Caco-2 (cell line): ENCODE measurements at regions not wholly inside any gene's neighbourhood (a gene's known extent, or its start where the extent isn't known, plus 50 kb on each side); places are given as distances from the start of the nearest gene placed in this dataset.

Source experiments
- BruUV-seq: library from RNA; stranded (reverse); fragments of 400-500 nt; replicated peaks from 2 replicates; lab custom pipeline; 2021; lab: Mats Ljungman, UMichigan
- CTCF ChIA-PET: fragments of 300-600 bp; sonication (Branson Sonifier 250); formaldehyde crosslinking; loops from one replicate; lab custom pipeline; 2022; ENCODE audit warnings: antibody characterized with exemption; lab: Charles Lee
- POLR2A ChIA-PET: fragments of 300-600 bp; sonication (Branson Sonifier 250); formaldehyde crosslinking; loops from one replicate; lab custom pipeline; 2022; ENCODE audit warnings: antibody characterized with exemption; lab: Charles Lee
- DNase-seq, 2 experiments: peaks; one replicate each; pipeline versions ENCODE4 v3.0.0 to v3.0.0-alpha.2; 2020 to 2022
- H3K27me3 ChIP-seq: replicated peaks from 2 replicates; pipeline ENCODE4 v1.6.0; 2011; ENCODE audit warnings: low read length; ENCODE audit not compliant: control insufficient read depth, insufficient read depth
- H3K36me3 ChIP-seq: 2 replicates; pipeline ENCODE4 v1.5.1; 2011; ENCODE audit warnings: low read length; ENCODE audit not compliant: control insufficient read depth, insufficient read depth
- H3K4me1 ChIP-seq: fragments of 250-450 bp; sonication (Bioruptor Pico); 2 replicates; pipeline ENCODE4 v1.5.1; 2020; ENCODE audit warnings: mild to moderate bottlenecking
- H3K4me3 ChIP-seq: 2 replicates; pipeline ENCODE4 v1.5.1; 2011; ENCODE audit warnings: low read depth, mild to moderate bottlenecking, control low read depth, low read length
- H3K9me3 ChIP-seq: fragments of 250-450 bp; sonication (Bioruptor Pico); 2 replicates; pipeline ENCODE4 v1.5.1; 2020; ENCODE audit warnings: mild to moderate bottlenecking, moderate library complexity
- H3K27ac Mint-ChIP-seq: one replicate; pipeline ENCODE4 v1.8.0; 2022; ENCODE audit warnings: mixed read lengths; ENCODE audit not compliant: unreplicated experiment
- H3K27me3 Mint-ChIP-seq: one replicate; pipeline ENCODE4 v1.8.0; 2022; ENCODE audit warnings: mixed read lengths; ENCODE audit not compliant: insufficient read depth, unreplicated experiment
- H3K36me3 Mint-ChIP-seq: one replicate; pipeline ENCODE4 v1.8.0; 2022; ENCODE audit warnings: mild to moderate bottlenecking, mixed read lengths; ENCODE audit not compliant: insufficient read depth, unreplicated experiment
- H3K4me1 Mint-ChIP-seq: one replicate; pipeline ENCODE4 v1.8.0; 2022; ENCODE audit warnings: low read depth, mixed read lengths; ENCODE audit not compliant: unreplicated experiment
- H3K4me3 Mint-ChIP-seq: one replicate; pipeline ENCODE4 v1.8.0; 2022; ENCODE audit warnings: mild to moderate bottlenecking, moderate library complexity, mixed read lengths; ENCODE audit not compliant: unreplicated experiment
- H3K9me3 Mint-ChIP-seq: one replicate; pipeline ENCODE4 v1.8.0; 2022; ENCODE audit warnings: mixed read lengths; ENCODE audit not compliant: unreplicated experiment
- CTCF ChIP-seq, 2 experiments: fragments of 200-600 bp in 1 of 2; IDR thresholded peaks; 1 replicate in 1 of 2; 2 replicates in 1 of 2; pipeline versions ENCODE4 v1.5.1 to v1.8.0; 2011 to 2022; ENCODE audit warnings: antibody characterized with exemption in 1 of 2, control low read depth in 1 of 2, inconsistent platforms in 1 of 2, low read depth in 1 of 2, low read length in 1 of 2, mild to moderate bottlenecking in 1 of 2, moderate library complexity in 1 of 2; ENCODE audit not compliant: insufficient read depth in 1 of 2, severe bottlenecking in 1 of 2, unreplicated experiment in 1 of 2
- intact Hi-C: fragments of 100-400 bp; cut with micrococcal nuclease; formaldehyde crosslinking; loops from one replicate; pipeline ENCODE4 v1.10.0; 2022; ENCODE audit not compliant: unreplicated experiment

GRCh38 chr14:53549956-53550355 is 396.8 kb upstream of the DDHD1 start:
- no peak overlapping the region for H3K4me3 Mint-ChIP-seq
- no peak for TF ChIP-seq CTCF (IDR thresholded peaks at IDR 0.05; ENCODE audit: insufficient read depth in 1 of 2, low read depth in 1 of 2, low read length in 1 of 2, severe bottlenecking in 1 of 2, unreplicated experiment in 1 of 2)
- no peaks in the 10 kb centered on the region for H3K27me3 ChIP-seq
- no peaks in the 10 kb centered on the region for H3K36me3 ChIP-seq
- peaks cover 24% of the 10 kb centered on the region for H3K4me1 Mint-ChIP-seq
- no peaks in the 10 kb centered on the region for H3K9me3 Mint-ChIP-seq
- intact Hi-C loops = no loop called here
- no peak overlapping the region for H3K4me3 ChIP-seq
- ChIA-PET CTCF (no interaction called here), POLR2A (interaction anchor here (1.0 kb wide), 1 partner anchor 13 kb away, joined by 4 read pairs; no protein-coding TSS in a partner anchor)
- peaks cover 13% of the 10 kb centered on the region for H3K4me1 ChIP-seq
- no peaks in the 10 kb centered on the region for H3K36me3 Mint-ChIP-seq
- no peaks in the 10 kb centered on the region for H3K9me3 ChIP-seq
- H3K27ac Mint-ChIP-seq = peak overlapping the region; percentile 69
- DNase-seq = peak; percentile 24 to 74
- no peaks in the 10 kb centered on the region for H3K27me3 Mint-ChIP-seq
- no TSS peak for BruUV-seq

GRCh38 chr14:53547593-53547992 is 394.5 kb upstream of the DDHD1 start:
- no peak overlapping the region for H3K27ac Mint-ChIP-seq
- H3K4me1 Mint-ChIP-seq = peaks cover 24% of the 10 kb centered on the region
- Histone ChIP-seq H3K9me3 (no peaks in the 10 kb centered on the region), H3K4me1 (peaks cover 18% of the 10 kb centered on the region), H3K27me3 (no peaks in the 10 kb centered on the region), H3K4me3 (no peak overlapping the region), H3K36me3 (no peaks in the 10 kb centered on the region)
- no peak for DNase-seq
- BruUV-seq = no TSS peak
- CTCF ChIA-PET = interaction anchor here (1.1 kb wide), 1 partner anchor 9 kb away, joined by 3 read pairs; no protein-coding TSS in a partner anchor
- no peaks in the 10 kb centered on the region for H3K9me3 Mint-ChIP-seq
- no peak overlapping the region for H3K4me3 Mint-ChIP-seq
- no peaks in the 10 kb centered on the region for H3K36me3 Mint-ChIP-seq
- no peaks in the 10 kb centered on the region for H3K27me3 Mint-ChIP-seq
- TF ChIP-seq CTCF (IDR thresholded peaks at IDR 0.05; ENCODE audit: insufficient read depth in 1 of 2, low read depth in 1 of 2, low read length in 1 of 2, severe bottlenecking in 1 of 2, unreplicated experiment in 1 of 2) = no peak
- POLR2A ChIA-PET = no interaction called here
- intact Hi-C loops = no loop called here

- no TSS peak for BruUV-seq
- H3K4me3 Mint-ChIP-seq = no peak overlapping the region
- no peak overlapping the region for H3K4me3 ChIP-seq
- H3K36me3 Mint-ChIP-seq = no peaks in the 10 kb centered on the region
- no peaks in the 10 kb centered on the region for H3K9me3 ChIP-seq
- intact Hi-C loops = no loop called here
- H3K4me1 ChIP-seq = peaks cover 20% of the 10 kb centered on the region
- H3K27me3 ChIP-seq = no peaks in the 10 kb centered on the region
- H3K27ac Mint-ChIP-seq = no peak overlapping the region
- ChIA-PET CTCF (no interaction called here), POLR2A (no interaction called here)
- no peaks in the 10 kb centered on the region for H3K27me3 Mint-ChIP-seq
- H3K9me3 Mint-ChIP-seq = no peaks in the 10 kb centered on the region
- no peak for TF ChIP-seq CTCF (IDR thresholded peaks at IDR 0.05; ENCODE audit: insufficient read depth in 1 of 2, low read depth in 1 of 2, low read length in 1 of 2, severe bottlenecking in 1 of 2, unreplicated experiment in 1 of 2)
- no peak for DNase-seq
- H3K4me1 Mint-ChIP-seq = peaks cover 18% of the 10 kb centered on the region
- no peaks in the 10 kb centered on the region for H3K36me3 ChIP-seq
Measured at GRCh38 chr14:53545217-53545616, 392.1 kb upstream of the DDHD1 start.
